ENCODE measurements at regions not wholly inside any gene's neighbourhood (a gene's known extent, or its start where the extent isn't known, plus 50 kb on each side); places are given as distances from the start of the nearest gene placed in this dataset.
A peak's percentile ranks its signal among the peaks of the same experiment; 100 is the strongest.

- Histone ChIP-seq H3K79me2 (ENCODE audit: control insufficient read depth, insufficient read depth, low read length) (no peaks in the 10 kb centered on the region), H3K27me3 (ENCODE audit: control insufficient read depth in 2 of 2, insufficient read depth in 2 of 2, low read length in 2 of 2) (peaks cover 0 to 4% of the 10 kb centered on the region in 2 experiments; a peak in 1 of 5 replicates), H3K4me3 (no peak overlapping the region), H2AFZ (ENCODE audit: low read depth, low read length) (no peak overlapping the region), H3K9ac (ENCODE audit: insufficient read depth in 1 of 2, low read depth in 2 of 2, low read length in 2 of 2) (no peak overlapping the region), H3K9me3 (replicated peaks; ENCODE audit: control insufficient read depth, insufficient read depth, low read depth, low read length) (no peaks in the 10 kb centered on the region), H4K20me1 (replicated peaks; ENCODE audit: control insufficient read depth, insufficient read depth, low read length) (no peaks in the 10 kb centered on the region), H3K27ac (ENCODE audit: extremely low read depth, low read depth, low read length) (no peak overlapping the region), H3K4me1 (replicated peaks in 1 of 2; ENCODE audit: control insufficient read depth in 2 of 2, insufficient read depth in 2 of 2, low read length in 2 of 2) (no peaks in the 10 kb centered on the region), H3K9me1 (ENCODE audit: control insufficient read depth, insufficient read depth, low read length) (no peaks in the 10 kb centered on the region), H3K4me2 (ENCODE audit: insufficient read depth, low read length) (no peak overlapping the region), H3K36me3 (ENCODE audit: control insufficient read depth, insufficient read depth, low read length) (no peaks in the 10 kb centered on the region)
- ChIA-PET CTCF (ENCODE audit: low intra/inter-chr PET ratio) (no interaction called here), POLR2A (no interaction called here)
- in situ Hi-C loops (cut with MboI) (loop anchor here (10.0 kb wide), 1 partner anchor 419 kb away; no protein-coding TSS in a partner anchor), intact Hi-C loops (cut with micrococcal nuclease) (no loop called here)
- DNase-seq (ENCODE audit: extremely low read depth in 1 of 4, low spot score in 3 of 4) (no peak), ATAC-seq (peak; percentile 39), FAIRE-seq (no peak)
- 1% methylated on average over 5 of the region's 5 CpGs for WGBS (ENCODE audit: insufficient coverage, low coverage, missing lambda C conversion rate)
- TF ChIP-seq THRA (IDR thresholded peaks at IDR 0.05): no peak
- TF ChIP-seq POU5F1 (IDR thresholded peaks at IDR 0.05; ENCODE audit: borderline replicate concordance, low read depth, low read length, partially characterized antibody): no peak
- TF ChIP-seq SAFB (IDR thresholded peaks at IDR 0.05; ENCODE audit: borderline replicate concordance, low read depth, low read length): no peak
- no peak for TF ChIP-seq PCBP1 (IDR thresholded peaks at IDR 0.05; ENCODE audit: low read depth, low read length, poor library complexity, severe bottlenecking)
- no peak for TF ChIP-seq MXI1 (IDR thresholded peaks at IDR 0.05; ENCODE audit: low read depth, low read length)
- no peak for TF ChIP-seq CBFA2T2 (conservative IDR thresholded peaks at IDR 0.05)
- no peak for TF ChIP-seq ZFP30 (CRISPR knock-in tag; IDR thresholded peaks at IDR 0.05; ENCODE audit: borderline replicate concordance)
- no peak for TF ChIP-seq RAD21 (CRISPR knock-in tag; conservative IDR thresholded peaks at IDR 0.05 in 1 of 2, IDR thresholded peaks at IDR 0.05 in 1 of 2)
- TF ChIP-seq PHF21A (IDR thresholded peaks at IDR 0.05; ENCODE audit: borderline replicate concordance, low read depth): no peak
- no peak for TF ChIP-seq PHTF2 (CRISPR knock-in tag; IDR thresholded peaks at IDR 0.05)
- TF ChIP-seq EHMT2 (IDR thresholded peaks at IDR 0.05): no peak
- no peak for TF ChIP-seq BRCA1 (IDR thresholded peaks at IDR 0.05)
- TF ChIP-seq BRCA1 (CRISPR knock-in tag; IDR thresholded peaks at IDR 0.05): no peak
- TF ChIP-seq TGIF2 (CRISPR knock-in tag; IDR thresholded peaks at IDR 0.05): no peak
- no peak for TF ChIP-seq KLF1 (tag; IDR thresholded peaks at IDR 0.05)
- TF ChIP-seq CTCF (IDR thresholded peaks at IDR 0.05 in 2 of 3, conservative IDR thresholded peaks at IDR 0.05 in 1 of 3; ENCODE audit: insufficient read depth in 2 of 3, low read depth in 1 of 3, low read length in 3 of 3): no peak
- BruUV-seq (replicated peaks): no TSS peak
Measured at GRCh38 chr15:20645956-20646355, 104.4 kb upstream of the GOLGA6L6 start.
